Lower lobe of right lung (tissue), 2 donors: ENCODE measurements at regions not wholly inside any gene's neighbourhood (a gene's known extent, or its start where the extent isn't known, plus 50 kb on each side); places are given as distances from the start of the nearest gene placed in this dataset.

Source experiments
- ATAC-seq, 2 donors: fragments of 200-7000 bp; cut with Tn5 transposase; one replicate each; pipeline ENCODE4 v1.9.1; 2020 to 2022; ENCODE audit warnings: mild to moderate bottlenecking in 2 of 2, moderate library complexity in 2 of 2
- DNase-seq: peaks from one replicate; pipeline ENCODE4 v3.0.0-alpha.2; 2020
- H3K27ac ChIP-seq: fragments of 200-600 bp; one replicate; pipeline ENCODE4 v1.8.0; 2022
- H3K27me3 ChIP-seq: fragments of 200-600 bp; one replicate; pipeline ENCODE4 v1.8.0; 2022; ENCODE audit warnings: low read depth
- H3K36me3 ChIP-seq: fragments of 200-600 bp; one replicate; pipeline ENCODE4 v1.8.0; 2022; ENCODE audit warnings: mild to moderate bottlenecking
- H3K4me1 ChIP-seq: fragments of 200-600 bp; one replicate; pipeline ENCODE4 v1.8.0; 2022
- H3K4me3 ChIP-seq: fragments of 200-600 bp; one replicate; pipeline ENCODE4 v1.8.0; 2022; ENCODE audit warnings: mild to moderate bottlenecking
- H3K9me3 ChIP-seq: fragments of 200-600 bp; one replicate; pipeline ENCODE4 v1.8.0; 2022
- intact Hi-C: fragments of 100-400 bp; cut with DNase I; formaldehyde crosslinking; loops from one replicate; pipeline ENCODE4 v1.11.0; 2022
- TF ChIP-seq, protein P1 (sequence below): fragments of 200-600 bp; IDR thresholded peaks from one replicate; pipeline ENCODE4 v1.8.0; 2022; ENCODE audit warnings: antibody characterized with exemption, mild to moderate bottlenecking
- donor health status: DM: no; HTN: yes; CAD: no; lungs with severe emphysema.

DNA sequence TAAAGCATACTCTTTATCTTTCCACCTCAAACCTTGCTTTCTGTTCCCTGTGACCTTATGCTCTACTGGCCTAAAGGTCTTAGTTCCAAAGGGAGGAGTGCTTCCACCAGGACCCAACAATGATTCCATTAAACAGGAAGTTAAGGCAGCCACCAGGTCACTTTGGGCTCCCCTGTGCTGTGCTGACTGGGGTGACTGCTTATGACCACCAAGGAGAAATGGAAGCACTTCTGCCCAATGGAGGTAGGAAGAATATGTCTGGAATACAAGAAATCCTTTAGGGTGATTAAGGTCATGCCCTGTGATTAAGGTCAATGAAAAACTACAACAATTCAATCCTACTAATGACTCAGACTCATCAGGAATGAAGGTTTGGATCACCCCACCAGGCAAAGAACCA, 233.8 kb upstream of the CDH11 start:
- Histone ChIP-seq H3K27me3 (no peaks in the 10 kb centered on the region), H3K9me3 (no peaks in the 10 kb centered on the region), H3K4me3 (no peak overlapping the region), H3K4me1 (no peaks in the 10 kb centered on the region), H3K27ac (no peak overlapping the region), H3K36me3 (no peaks in the 10 kb centered on the region)
- DNase-seq (no peak), ATAC-seq (no peak)
- intact Hi-C loops, result no loop called here
- TF ChIP-seq, protein P1, sequence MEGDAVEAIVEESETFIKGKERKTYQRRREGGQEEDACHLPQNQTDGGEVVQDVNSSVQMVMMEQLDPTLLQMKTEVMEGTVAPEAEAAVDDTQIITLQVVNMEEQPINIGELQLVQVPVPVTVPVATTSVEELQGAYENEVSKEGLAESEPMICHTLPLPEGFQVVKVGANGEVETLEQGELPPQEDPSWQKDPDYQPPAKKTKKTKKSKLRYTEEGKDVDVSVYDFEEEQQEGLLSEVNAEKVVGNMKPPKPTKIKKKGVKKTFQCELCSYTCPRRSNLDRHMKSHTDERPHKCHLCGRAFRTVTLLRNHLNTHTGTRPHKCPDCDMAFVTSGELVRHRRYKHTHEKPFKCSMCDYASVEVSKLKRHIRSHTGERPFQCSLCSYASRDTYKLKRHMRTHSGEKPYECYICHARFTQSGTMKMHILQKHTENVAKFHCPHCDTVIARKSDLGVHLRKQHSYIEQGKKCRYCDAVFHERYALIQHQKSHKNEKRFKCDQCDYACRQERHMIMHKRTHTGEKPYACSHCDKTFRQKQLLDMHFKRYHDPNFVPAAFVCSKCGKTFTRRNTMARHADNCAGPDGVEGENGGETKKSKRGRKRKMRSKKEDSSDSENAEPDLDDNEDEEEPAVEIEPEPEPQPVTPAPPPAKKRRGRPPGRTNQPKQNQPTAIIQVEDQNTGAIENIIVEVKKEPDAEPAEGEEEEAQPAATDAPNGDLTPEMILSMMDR, result no peak

DNA sequence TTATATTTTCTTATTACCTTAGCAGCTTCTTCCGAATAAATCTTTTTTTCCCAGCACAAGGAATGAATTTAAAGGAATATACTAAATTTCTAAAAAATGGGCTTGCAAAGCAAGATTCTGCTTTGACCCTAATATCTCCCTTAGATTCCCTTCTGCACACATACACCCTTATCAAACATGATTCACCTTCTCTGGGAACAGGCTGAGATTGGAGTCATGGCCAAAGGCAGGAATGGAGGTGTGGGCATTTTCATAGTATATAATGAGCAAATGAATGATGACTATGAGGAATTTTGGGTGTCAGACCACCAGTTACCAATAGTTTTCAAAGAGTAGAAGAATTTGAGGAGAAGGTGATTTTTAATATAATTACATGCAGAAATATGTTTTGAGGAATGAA, 231.3 kb upstream of the CDH11 start:
- H3K9me3 ChIP-seq, result no peaks in the 10 kb centered on the region
- DNase-seq (no peak), ATAC-seq (no peak)
- no peak overlapping the region for H3K4me3 ChIP-seq
- TF ChIP-seq, protein P1, result no peak
- H3K36me3 ChIP-seq, result no peaks in the 10 kb centered on the region
- intact Hi-C loops, result no loop called here
- H3K27me3 ChIP-seq, result no peaks in the 10 kb centered on the region
- H3K27ac ChIP-seq, result no peak overlapping the region
- H3K4me1 ChIP-seq, result no peaks in the 10 kb centered on the region

DNA sequence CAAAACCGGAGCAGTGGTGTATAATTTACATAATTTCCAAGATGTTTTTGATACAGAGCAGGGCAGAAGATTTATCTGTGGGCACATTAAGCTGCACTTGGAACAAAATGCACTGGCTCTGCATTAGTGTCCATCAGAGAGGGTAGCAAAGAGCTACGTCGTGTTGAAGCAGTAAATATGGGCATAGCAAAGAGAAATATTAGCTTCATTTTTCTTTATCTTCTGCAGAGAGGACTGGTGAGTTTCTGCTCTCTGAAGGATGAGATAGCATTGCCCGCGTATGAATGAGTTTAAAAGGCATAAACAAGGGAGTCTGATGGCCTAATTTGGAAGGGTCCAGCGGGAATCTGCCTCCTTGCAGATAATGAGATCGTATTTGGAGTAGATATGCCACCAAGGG, 227.8 kb upstream of the CDH11 start:
- no peaks in the 10 kb centered on the region for H3K27me3 ChIP-seq
- ATAC-seq (no peak), DNase-seq (no peak)
- no peaks in the 10 kb centered on the region for H3K36me3 ChIP-seq
- intact Hi-C loops, result no loop called here
- no peaks in the 10 kb centered on the region for H3K9me3 ChIP-seq
- no peak overlapping the region for H3K27ac ChIP-seq
- TF ChIP-seq, protein P1, result no peak
- no peaks in the 10 kb centered on the region for H3K4me1 ChIP-seq
- no peak overlapping the region for H3K4me3 ChIP-seq

GRCh38 chr16:65343556-65343955, 221.7 kb upstream of the CDH11 start:
- Histone ChIP-seq H3K27ac (no peak overlapping the region), H3K36me3 (no peaks in the 10 kb centered on the region), H3K4me1 (no peaks in the 10 kb centered on the region), H3K4me3 (no peak overlapping the region), H3K27me3 (no peaks in the 10 kb centered on the region), H3K9me3 (no peaks in the 10 kb centered on the region)
- ATAC-seq, result no peak
- TF ChIP-seq, protein P1, result no peak
- DNase-seq, result no peak
- intact Hi-C loops, result no loop called here

- Histone ChIP-seq H3K27me3 (no peaks in the 10 kb centered on the region), H3K9me3 (no peaks in the 10 kb centered on the region), H3K4me3 (no peak overlapping the region), H3K27ac (no peak overlapping the region), H3K4me1 (no peaks in the 10 kb centered on the region), H3K36me3 (no peaks in the 10 kb centered on the region)
- ATAC-seq, result no peak
- intact Hi-C loops, result no loop called here
- TF ChIP-seq, protein P1, result no peak
- DNase-seq, result no peak
These were observed 220.5 kb upstream of the CDH11 start for GRCh38 chr16:65342231-65342866.

GRCh38 chr16:65339062-65339461, 217.2 kb upstream of the CDH11 start:
- intact Hi-C loops, result no loop called here
- ATAC-seq, result no peak

More at GRCh38 chr16:65339062-65339461, 217.2 kb upstream of the CDH11 start:
- no peak for DNase-seq
- Histone ChIP-seq H3K27ac (no peak overlapping the region), H3K9me3 (no peaks in the 10 kb centered on the region), H3K4me3 (no peak overlapping the region), H3K36me3 (no peaks in the 10 kb centered on the region), H3K27me3 (no peaks in the 10 kb centered on the region), H3K4me1 (no peaks in the 10 kb centered on the region)
- TF ChIP-seq, protein P1, result no peak
